ENCODE measurements at regions not wholly inside any gene's neighbourhood (a gene's known extent, or its start where the extent isn't known, plus 50 kb on each side); places are given as distances from the start of the nearest gene placed in this dataset.

DNA sequence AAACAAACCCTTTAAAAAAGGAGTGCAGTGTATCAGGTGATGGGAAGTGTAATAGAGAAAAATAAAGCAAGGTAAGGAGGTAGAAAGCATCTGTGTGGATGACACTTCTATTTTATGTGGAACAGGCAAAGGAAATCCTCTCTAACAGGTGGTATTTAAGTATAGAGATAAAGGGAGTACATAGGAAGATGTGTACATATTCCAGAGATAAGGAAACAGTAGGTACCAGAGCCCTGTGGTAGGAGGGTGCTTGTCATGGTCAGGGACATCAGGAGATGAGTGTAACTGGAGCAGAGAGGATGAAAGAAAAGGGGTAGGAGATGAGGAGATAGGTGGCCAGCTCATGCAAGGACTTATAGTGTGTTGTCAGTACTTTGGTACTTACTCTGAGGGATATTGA, 65.8 kb downstream of the CHST2 start:
- TF ChIP-seq, protein P1, sequence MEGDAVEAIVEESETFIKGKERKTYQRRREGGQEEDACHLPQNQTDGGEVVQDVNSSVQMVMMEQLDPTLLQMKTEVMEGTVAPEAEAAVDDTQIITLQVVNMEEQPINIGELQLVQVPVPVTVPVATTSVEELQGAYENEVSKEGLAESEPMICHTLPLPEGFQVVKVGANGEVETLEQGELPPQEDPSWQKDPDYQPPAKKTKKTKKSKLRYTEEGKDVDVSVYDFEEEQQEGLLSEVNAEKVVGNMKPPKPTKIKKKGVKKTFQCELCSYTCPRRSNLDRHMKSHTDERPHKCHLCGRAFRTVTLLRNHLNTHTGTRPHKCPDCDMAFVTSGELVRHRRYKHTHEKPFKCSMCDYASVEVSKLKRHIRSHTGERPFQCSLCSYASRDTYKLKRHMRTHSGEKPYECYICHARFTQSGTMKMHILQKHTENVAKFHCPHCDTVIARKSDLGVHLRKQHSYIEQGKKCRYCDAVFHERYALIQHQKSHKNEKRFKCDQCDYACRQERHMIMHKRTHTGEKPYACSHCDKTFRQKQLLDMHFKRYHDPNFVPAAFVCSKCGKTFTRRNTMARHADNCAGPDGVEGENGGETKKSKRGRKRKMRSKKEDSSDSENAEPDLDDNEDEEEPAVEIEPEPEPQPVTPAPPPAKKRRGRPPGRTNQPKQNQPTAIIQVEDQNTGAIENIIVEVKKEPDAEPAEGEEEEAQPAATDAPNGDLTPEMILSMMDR (IDR thresholded peaks at IDR 0.05; ENCODE audit: insufficient read depth, low read depth, low read length), result no peak
- no peak for TF ChIP-seq EZH2 (IDR thresholded peaks at IDR 0.05; ENCODE audit: insufficient read depth, low read length)

Measured in astrocyte (in vitro differentiated cells and primary cell).